WTC11 (cell line): ENCODE measurements at regions not wholly inside any gene's neighbourhood (a gene's known extent, or its start where the extent isn't known, plus 50 kb on each side); places are given as distances from the start of the nearest gene placed in this dataset.
"Not testable (repeated sequence)": the region's sequence is repeated elsewhere in the genome, so short reads cannot be mapped to it uniquely, and the experiment has no call there.

Experiments used
- ATAC-seq: fragments of 200-7000 bp; cut with Tn5 transposase; 2 replicates; pipeline ENCODE4 v1.10.0; 2021; ENCODE audit warnings: mild to moderate bottlenecking, moderate library complexity
- CTCF ChIA-PET: fragments of 300-600 bp; sonication (Branson Sonifier 250); formaldehyde crosslinking; loops from one replicate; lab custom pipeline; 2021; ENCODE audit warnings: antibody characterized with exemption; lab: Charles Lee
- POLR2A ChIA-PET: fragments of 350-600 bp; sonication (Branson Sonifier 250); formaldehyde crosslinking; loops from one replicate; lab custom pipeline; 2021; ENCODE audit warnings: antibody characterized with exemption; lab: Charles Lee
- DNase-seq: peaks from one replicate; pipeline ENCODE4 v3.0.0; 2021; ENCODE audit warnings: low spot score
- H3K27ac Mint-ChIP-seq: 2 replicates; pipeline ENCODE4 v1.8.0; 2021; ENCODE audit warnings: mixed read lengths
- H3K27me3 Mint-ChIP-seq: 2 replicates; pipeline ENCODE4 v1.8.0; 2021; ENCODE audit warnings: low read depth, mild to moderate bottlenecking, moderate library complexity, mixed read lengths
- H3K36me3 Mint-ChIP-seq: 2 replicates; pipeline ENCODE4 v1.8.0; 2021; ENCODE audit warnings: mixed read lengths
- H3K4me1 Mint-ChIP-seq: 2 replicates; pipeline ENCODE4 v1.8.0; 2022; ENCODE audit warnings: mixed read lengths
- H3K4me3 Mint-ChIP-seq: 2 replicates; pipeline ENCODE4 v1.8.0; 2021; ENCODE audit warnings: mild to moderate bottlenecking, moderate library complexity, mixed read lengths
- H3K9me3 Mint-ChIP-seq: 2 replicates; pipeline ENCODE4 v1.8.0; 2021; ENCODE audit warnings: mixed read lengths
- ARID4B ChIP-seq: sonication (generic); formaldehyde crosslinking; IDR thresholded peaks from 2 replicates; pipeline ENCODE4 v1.8.0; 2023; ENCODE audit warnings: missing genetic modification reagents, mild to moderate bottlenecking, borderline replicate concordance
- ATF6 ChIP-seq: sonication (generic); formaldehyde crosslinking; IDR thresholded peaks from 2 replicates; pipeline ENCODE4 v1.8.1; 2023; ENCODE audit warnings: mild to moderate bottlenecking, missing genetic modification reagents
- CREB1 ChIP-seq: sonication (generic); formaldehyde crosslinking; IDR thresholded peaks from 2 replicates; pipeline ENCODE4 v1.8.0; 2023; ENCODE audit warnings: mild to moderate bottlenecking, missing genetic modification reagents
- GABPB1 ChIP-seq: sonication (generic); formaldehyde crosslinking; IDR thresholded peaks from 2 replicates; pipeline ENCODE4 v1.8.1; 2023; ENCODE audit warnings: mild to moderate bottlenecking, missing genetic modification reagents
- IRF2 ChIP-seq: sonication (generic); formaldehyde crosslinking; IDR thresholded peaks from 2 replicates; pipeline ENCODE4 v1.8.0; 2022; ENCODE audit warnings: low read depth, missing genetic modification reagents, borderline replicate concordance
- PRRX2 ChIP-seq: fragments of 250-450 bp; sonication (Bioruptor Pico); IDR thresholded peaks from 2 replicates; pipeline ENCODE4 v1.8.0; 2021; ENCODE audit warnings: mild to moderate bottlenecking
- SMAD4 ChIP-seq: sonication (generic); formaldehyde crosslinking; IDR thresholded peaks from 2 replicates; pipeline ENCODE4 v1.8.0; 2022; ENCODE audit warnings: mild to moderate bottlenecking, missing genetic modification reagents
- TP53 ChIP-seq: sonication (generic); formaldehyde crosslinking; IDR thresholded peaks from 2 replicates; pipeline ENCODE4 v1.8.1; 2023; ENCODE audit warnings: mild to moderate bottlenecking, missing genetic modification reagents
- ZNF263 ChIP-seq: sonication (generic); formaldehyde crosslinking; IDR thresholded peaks from 2 replicates; pipeline ENCODE4 v1.8.1; 2022; ENCODE audit warnings: low read depth, mild to moderate bottlenecking, moderate library complexity, missing genetic modification reagents
- ZNF532 ChIP-seq: fragments of 250-450 bp; sonication (Bioruptor Pico); IDR thresholded peaks from 2 replicates; pipeline ENCODE4 v1.9.0; 2021; ENCODE audit warnings: mild to moderate bottlenecking, borderline replicate concordance

GRCh38 chr6:168841609-168842278 lies 400.8 kb downstream of the SMOC2 start:
- Mint-ChIP-seq H3K27me3 (peaks cover 2% of the 10 kb centered on the region; the same call in 1 of the 2 replicates), H3K4me1 (peaks cover 21% of the 10 kb centered on the region), H3K27ac (no peak overlapping the region), H3K36me3 (peaks cover 6% of the 10 kb centered on the region; the same call in 1 of the 2 replicates), H3K9me3 (0 out of 2 replicates have a peak, but pooled peaks cover 3% of the 10 kb centered on the region), H3K4me3 (no peak overlapping the region)
- ChIA-PET CTCF (no interaction called here), POLR2A (interaction anchor here (0.6 kb wide), 1 partner anchor 617 kb away, joined by 3 read pairs; no protein-coding TSS in a partner anchor)
- ATAC-seq (no peak), DNase-seq (no peak)
- TF ChIP-seq ATF6 (CRISPR knock-in tag) (no peak), TP53 (CRISPR knock-in tag) (no peak), PRRX2 (CRISPR knock-in tag) (no peak), ARID4B (CRISPR knock-in tag) (no peak), ZNF263 (CRISPR knock-in tag) (no peak), SMAD4 (CRISPR knock-in tag) (no peak), GABPB1 (no peak), ZNF532 (CRISPR knock-in tag) (no peak), CREB1 (CRISPR knock-in tag) (no peak), IRF2 (CRISPR knock-in tag) (no peak)

GRCh38 chr6:168840932-168841331 lies 399.9 kb downstream of the SMOC2 start:
- H3K27me3 Mint-ChIP-seq, H3K36me3 Mint-ChIP-seq, H3K4me3 Mint-ChIP-seq, H3K9me3 Mint-ChIP-seq, DNase-seq, ATAC-seq, CTCF ChIA-PET, POLR2A ChIA-PET, H3K27ac Mint-ChIP-seq: not testable (repeated sequence)
- H3K4me1 Mint-ChIP-seq = peaks cover 29% of the 10 kb centered on the region

- H3K4me1 Mint-ChIP-seq = peaks cover 33% of the 10 kb centered on the region
- CTCF ChIA-PET, H3K27me3 Mint-ChIP-seq, H3K27ac Mint-ChIP-seq, H3K36me3 Mint-ChIP-seq, DNase-seq, ATAC-seq, POLR2A ChIA-PET, H3K4me3 Mint-ChIP-seq, H3K9me3 Mint-ChIP-seq: not testable (repeated sequence)
Measured at GRCh38 chr6:168840299-168840698, 399.3 kb downstream of the SMOC2 start.
